HG03354 (cell line): ENCODE measurements at regions not wholly inside any gene's neighbourhood (a gene's known extent, or its start where the extent isn't known, plus 50 kb on each side); places are given as distances from the start of the nearest gene placed in this dataset.
"Not testable (repeated sequence)": the region's sequence is repeated elsewhere in the genome, so short reads cannot be mapped to it uniquely, and the experiment has no call there.

Experiments
- ATAC-seq: cut with Tn5 transposase; IDR thresholded peaks from one replicate; pipeline ENCODE4 v1.9.1; 2021; ENCODE audit warnings: mild to moderate bottlenecking; ENCODE audit not compliant: unreplicated experiment, poor library complexity, severe bottlenecking

DNA sequence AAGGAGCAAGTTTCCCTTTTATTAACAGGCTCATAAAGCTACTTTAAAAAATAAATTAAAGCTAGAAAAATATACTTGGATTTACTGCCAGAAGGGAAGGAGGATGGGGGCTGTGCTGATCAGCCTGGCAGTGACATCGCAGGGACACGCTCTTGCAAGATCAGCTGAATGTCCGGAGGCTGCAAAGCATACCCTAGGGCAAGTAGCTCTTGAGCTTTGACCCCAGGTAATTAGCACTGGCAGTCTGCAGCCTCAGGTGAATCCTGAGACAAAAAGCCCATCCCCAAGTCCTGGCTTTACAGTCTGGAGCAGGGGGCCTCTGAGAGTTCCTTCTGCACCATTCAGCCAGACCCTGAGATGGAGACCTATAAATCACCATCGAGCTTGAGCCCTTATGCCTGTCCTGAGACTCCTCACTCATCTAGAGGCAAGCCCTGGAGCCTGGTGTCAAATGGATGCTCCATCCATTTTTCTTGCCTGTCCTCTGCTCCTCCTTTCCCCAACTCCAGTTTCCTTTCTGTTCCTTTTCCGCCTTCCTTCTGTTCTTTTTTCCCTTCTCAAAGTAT is 131.7 kb downstream of the TMEM114 start:
- no peak for ATAC-seq

DNA sequence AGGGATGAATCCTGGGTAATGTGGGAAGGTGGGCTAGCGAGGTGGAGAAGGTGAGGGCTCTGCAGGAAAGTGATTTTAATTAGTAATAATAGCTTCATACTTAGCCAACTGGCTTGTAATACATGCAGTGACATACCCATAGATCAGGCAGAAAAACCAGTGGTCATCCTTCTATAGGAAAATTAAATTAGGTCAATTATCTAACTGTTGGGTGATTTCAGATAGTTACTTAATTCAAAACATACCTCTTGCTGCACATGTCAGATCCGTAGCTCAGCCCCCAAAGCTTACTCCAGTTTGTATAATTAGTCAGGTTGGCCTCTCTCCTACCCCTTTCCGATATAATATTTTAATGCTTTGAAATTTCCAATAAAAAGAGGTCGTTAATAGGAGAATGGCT is 137.0 kb downstream of the TMEM114 start:
- no peak for ATAC-seq

DNA sequence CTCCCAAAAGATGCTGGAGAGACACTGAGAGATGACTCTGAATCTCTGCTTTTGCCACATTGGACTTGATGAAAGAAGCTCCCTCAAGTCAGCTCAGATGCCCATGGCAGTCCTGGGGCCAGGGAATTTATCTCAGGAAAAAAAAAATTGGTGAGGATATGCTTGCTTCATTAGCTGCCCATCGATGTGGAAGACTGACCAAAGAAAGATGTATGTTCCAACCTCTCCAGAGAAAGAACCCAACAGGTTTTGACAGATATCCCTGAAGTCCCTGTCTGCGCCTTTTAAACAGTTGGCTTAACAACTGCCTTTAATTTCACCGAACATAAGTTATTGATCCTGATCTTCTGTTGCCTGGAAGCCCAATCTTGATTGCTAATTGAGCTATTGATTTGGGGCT is 137.4 kb downstream of the TMEM114 start:
- ATAC-seq, result no peak

DNA sequence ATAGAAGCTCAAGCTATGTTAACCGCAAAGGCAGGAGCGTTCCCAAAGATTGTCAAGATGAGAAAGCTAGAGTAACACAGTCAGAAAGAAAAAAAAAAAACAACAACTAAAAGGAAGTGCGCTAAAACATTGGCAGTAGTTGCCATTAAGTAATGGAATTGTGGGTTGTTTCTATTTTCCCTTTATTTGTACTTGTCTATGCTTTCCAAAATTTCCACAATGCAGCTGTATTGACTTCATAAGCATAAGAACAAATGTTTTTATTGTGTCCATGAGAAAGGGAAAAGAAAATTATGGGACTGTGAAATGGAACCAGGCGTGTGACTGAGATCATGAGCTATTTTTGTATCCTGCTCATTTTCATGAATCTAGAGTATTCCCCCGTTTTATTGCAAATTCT is 153.4 kb downstream of the TMEM114 start:
- no peak for ATAC-seq

DNA sequence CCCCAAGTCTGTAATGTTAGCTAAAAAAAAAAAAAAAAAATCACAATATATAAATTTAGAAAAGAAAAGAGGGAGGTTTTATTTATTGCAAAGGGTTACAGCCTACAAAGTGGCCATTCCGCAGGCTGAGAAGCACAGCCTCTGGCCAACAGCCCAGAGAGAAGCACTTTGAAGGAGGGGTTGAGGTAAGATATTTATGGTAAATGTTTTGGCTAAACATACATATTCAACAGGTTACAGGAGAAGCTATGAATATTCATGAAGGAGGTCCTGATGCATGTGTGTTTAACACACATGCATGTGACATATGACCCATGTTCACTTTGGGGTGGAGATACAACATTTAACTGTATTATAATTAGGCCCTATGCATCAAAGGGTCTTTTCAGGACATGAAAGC is 158.5 kb downstream of the TMEM114 start:
- no peak for ATAC-seq

DNA sequence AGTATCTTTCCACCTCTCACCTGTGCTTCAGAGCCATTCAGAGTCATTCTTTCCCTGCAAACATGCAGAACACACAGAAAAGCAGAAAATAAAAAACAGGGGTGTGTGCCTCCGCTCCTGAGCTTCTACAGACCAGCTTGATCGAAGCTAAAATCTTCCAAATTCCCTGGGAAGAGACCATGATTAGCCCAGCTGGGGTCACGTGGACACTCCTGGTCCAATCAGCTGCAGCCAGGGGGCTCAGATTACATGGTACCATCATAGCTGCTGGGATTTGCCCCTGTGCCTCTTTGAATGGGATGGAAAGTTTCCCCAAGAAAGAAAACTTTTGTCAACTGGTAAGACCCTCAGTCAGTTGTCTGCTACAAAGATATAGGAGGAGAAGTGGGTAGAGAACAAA is 159.9 kb downstream of the TMEM114 start:
- ATAC-seq, result no peak

DNA sequence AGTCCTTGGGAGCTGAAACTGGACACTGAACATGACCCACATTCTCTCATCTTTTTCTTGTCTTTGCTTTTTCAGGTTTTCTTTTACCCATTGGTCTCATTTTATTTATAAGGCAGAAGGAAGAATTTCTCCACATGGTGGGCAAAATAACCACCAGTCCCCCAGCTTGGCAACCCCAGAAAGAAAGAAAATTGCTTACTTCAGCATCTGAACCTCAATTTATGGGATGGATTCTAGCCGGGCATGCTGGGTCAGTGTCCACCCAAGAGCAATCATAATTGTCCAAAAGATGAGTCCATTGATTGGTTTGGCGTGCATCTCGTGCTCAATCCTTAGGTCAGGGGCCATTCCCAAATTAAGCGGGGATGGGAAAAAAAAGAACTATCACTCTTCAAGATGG is 163.7 kb downstream of the TMEM114 start:
- ATAC-seq, result no peak

DNA sequence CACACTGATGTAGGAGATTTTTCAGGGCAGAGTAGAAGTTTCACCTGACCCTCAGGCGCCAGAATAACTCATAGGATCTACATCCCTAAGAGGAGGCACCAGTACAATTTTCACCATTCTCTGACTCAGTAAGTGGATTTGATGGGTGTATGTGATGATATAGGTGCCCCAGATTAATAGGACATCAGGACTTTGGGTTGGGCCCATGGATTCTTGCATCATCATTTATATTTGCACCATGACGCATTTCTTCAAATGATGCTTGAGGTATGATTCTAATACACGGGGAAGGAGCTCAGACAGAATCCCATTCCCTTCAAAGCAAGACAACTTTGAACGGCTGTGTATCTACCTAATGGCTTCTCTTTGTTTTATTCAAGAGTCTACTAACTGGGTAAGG is 173.2 kb downstream of the TMEM114 start:
- no peak for ATAC-seq

DNA sequence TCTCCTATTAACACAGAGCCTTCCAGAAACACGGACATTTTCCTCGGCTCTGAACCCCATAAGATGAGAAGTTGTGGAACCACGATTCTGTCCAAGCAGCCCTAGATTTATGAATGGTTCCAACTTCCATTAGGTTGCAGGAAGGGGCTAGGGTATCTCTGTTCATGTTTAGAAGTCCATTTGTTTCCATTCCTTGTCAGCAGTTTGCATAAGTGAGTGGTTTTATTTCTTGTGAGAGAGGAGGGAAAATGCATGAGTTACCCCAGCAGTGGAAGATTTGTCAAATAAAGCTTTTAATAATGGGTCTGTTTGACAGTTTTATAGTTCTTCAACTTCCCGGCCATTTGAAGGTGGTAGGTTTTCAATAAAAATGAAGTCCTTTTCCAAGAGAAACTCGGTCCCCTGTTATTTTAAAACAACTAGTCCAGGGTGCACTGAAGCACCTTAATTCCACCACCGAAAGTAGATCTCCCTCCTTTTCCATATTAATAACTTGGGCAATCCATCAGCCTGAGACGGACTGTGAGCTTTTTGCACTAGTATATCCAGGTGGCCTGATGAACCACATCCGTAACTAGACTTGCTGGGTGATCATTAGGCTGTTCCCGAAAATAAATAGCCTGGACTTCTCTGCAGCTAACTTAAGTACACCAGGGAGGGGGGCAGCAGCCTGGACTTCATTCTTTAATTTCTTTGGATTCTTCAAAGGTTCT is 181.3 kb downstream of the TMEM114 start:
- no peak for ATAC-seq

DNA sequence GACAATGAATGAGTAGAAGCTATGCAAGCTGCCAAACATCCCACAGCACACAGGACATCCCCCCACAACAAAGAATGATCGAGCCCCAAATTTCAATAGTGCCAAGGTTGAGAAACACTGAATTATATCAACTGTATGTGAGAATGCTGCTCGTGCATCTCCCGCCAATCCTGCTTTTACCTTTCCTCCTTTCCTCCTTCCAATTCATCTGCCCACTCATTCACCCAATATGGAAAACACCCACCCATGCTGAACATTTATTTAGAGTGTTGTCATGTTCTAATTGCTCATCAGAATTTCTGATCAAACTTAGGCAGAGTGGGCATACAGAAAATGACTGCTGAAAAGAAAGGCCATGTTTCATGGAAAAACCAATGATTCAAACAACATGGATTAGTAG is 183.0 kb downstream of the TMEM114 start:
- no peak for ATAC-seq

DNA sequence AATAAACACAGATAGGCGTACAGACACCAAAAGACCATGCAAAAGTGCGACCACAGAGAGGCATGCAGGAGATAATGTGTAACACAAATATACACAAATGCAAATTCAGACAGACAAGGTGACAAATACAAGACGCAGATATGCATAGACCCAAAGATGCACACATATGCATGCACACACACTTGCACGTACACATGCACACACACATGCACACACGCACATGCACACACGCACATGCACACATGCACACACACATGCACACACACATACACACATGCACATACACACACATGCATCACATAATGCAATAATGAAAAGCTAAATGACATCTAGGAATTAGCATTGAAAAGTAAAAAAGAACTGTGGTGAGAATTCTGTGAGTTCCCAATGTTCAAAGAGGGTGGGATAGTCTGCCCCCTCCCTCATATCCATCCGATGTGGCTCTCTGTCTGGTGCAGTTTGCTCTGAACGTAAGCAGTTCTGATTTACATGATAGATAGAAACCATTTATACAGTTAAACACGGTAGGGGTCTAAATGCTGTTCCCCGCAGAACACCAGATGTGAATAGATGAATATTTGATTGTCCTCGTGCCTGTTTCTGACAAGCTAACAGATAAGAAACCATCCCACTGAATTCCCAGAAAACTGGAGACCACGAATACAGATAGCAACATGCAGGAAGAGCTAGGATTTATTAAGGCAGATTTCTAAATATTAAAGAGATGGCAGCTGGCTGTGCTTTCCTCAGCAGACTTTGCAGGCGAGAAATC is 186.1 kb downstream of the TMEM114 start:
- ATAC-seq, result no peak

DNA sequence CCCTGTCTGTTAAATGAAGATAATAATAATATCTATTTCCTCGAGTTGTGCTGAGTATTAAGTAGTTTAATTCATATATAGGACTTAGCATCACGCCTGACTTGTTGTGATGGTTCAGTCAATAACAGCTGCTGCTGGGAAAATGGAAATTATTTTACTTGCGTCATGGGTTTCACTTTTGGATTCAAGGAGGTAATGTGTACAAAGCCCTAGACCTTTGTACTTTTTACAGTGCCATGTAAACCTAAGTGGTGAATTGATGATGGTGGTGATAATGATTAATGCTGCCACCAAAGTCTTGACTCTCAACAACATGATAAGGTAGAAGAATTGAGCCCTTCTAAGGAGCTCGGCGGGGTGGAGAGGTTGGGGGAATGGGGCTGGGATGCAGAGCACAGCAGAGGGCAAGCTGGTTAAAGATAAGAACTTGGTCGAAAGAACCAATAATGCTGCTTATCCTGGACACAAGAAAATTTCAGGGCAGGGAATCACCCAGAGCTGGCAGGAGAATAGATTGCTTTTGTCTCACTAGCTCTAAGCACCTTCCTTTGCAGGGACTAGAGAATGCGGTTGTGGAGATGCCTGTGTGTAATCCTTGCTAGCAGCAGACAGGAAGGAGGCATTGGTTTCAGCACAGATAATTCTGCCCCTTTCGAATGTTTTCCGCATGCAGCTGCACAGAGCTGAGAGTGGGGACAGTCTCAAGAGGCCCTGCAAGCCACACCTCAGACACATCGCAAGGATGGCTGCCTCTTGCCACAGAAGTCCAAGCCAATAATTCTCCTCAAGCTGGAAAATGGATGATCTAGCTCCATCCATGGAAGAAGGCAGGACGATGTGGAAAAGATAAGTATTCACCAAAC is 187.1 kb downstream of the TMEM114 start:
- ATAC-seq, result no peak

DNA sequence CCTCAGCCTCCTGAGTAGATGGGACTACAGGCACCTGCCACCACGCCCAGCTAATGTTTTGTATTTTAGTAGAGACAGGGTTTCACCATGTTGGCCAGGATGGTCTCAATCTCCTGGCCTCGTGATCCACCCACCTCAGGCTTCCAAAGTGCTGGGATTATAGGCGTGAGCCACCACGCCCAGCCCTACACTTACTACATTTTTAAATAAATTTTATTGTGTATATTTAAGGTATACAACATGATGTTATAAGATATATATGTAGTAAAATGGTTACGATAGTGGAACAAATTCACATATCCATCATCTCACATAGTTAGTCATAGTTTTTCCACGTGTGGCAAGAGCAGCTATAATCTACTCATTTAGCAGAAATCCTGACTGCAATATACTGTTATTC is 189.6 kb downstream of the TMEM114 start:
- not testable (repeated sequence) for ATAC-seq

DNA sequence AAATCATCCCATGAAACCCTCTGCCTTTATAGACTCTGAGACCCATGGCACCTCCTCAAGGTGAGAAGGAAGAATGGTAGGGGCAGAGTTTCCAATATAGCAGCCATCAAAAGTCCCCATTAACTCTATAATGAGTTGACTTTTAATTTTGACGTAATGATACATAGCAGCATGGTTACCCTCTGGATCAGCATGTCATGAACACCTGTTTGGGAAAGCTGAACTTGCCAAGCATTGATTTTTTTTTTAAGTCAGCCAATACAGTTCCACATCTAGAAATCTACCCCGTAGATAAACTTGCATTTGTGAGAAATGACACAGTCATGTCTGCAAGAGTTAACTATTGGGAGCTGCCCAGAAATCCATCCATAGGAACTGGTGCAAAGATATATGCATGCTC is 191.8 kb downstream of the TMEM114 start:
- ATAC-seq, result no peak

DNA sequence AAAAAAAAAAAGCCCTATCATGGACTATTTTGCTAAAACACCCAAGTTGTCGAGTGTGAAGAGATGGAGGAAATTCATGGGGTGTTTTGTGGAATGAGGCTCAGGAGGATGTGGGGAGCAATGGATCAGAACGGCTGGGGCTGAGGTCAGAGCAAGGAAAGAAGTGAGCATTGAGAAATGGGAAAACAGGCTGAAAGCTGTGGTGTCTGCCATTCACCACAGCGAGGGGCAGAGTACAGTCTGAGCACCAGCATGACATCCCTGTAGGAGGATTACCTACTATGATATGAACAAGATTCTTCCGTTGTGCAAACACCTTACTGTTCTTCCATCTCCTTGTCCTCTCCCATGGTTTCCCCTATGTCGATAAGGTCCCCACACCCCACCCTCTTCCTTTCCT is 193.1 kb downstream of the TMEM114 start:
- ATAC-seq, result no peak

DNA sequence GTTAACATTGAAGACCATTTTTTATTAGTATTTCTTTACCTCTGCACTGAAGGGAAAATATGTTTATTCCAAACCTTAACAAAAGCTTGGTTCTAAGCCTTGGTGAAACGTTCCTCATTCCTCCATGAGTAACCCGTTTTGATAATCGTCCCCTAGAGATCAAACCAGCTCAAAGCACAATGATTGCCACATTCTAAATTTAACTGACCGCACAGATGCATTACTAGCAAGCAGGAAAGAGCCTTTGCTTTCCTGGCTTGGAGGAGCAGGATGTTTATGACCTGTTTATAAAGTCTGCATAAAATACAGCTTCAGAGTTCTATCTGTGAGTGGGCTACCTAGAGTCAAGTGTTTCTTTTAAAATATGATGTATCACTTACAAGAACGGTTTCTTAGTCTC is 193.8 kb downstream of the TMEM114 start:
- no peak for ATAC-seq

DNA sequence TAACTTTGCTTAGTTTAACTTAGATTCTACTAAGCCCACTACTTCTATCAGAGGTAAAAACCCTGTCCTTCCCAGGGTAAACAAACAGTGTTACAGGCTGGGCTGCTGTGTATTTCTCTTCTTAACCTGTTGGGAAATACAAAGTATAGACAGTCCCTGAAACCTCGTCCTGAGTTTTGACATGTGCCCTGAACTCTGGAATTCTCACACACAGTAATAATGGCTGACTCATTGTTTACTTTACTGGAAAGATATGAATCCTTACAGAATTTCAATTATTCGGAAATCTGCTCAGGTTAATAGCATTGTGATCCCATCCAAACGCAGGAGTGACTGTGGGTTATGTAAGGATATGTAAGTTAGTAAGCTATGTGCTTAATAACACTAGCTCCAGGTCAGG is 199.1 kb downstream of the TMEM114 start:
- ATAC-seq, result no peak

DNA sequence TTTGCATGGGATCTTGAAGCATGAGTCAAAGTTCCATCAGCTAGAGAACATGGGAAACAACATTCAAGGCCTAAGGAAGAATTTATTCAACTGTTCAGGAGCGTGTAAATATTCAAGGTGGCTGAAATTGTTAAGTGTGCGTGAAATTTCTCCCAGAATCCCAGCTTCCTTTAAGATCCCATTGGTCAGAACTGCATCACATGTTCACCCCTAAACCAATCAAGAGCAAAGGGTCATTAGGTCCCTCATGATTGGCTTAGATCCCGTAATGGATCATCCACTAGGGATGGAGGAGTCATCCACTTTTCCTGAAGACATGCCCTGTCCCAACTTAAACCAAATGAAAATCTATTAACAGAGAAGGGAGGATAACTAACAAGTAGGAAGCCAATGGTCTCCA is 201.6 kb downstream of the TMEM114 start:
- no peak for ATAC-seq

DNA sequence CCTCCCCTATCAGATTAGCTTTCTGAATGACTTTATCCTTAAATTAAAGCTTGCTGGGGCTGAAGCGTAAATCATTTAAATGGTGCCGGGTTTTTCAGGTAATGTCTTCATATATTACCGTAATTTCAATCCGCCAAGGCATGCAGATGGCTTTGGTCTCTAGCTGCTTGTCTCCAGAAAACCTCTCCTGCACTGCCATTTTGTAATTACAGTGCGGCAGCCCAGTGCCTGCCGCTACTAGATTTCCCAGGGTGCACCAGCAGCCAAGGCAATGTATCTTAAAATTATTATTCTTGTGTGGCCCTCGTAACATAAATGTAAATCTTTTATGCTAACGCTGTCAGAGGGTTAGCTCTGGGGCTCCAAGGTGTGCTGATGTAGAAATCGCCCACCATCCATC is 208.5 kb downstream of the TMEM114 start:
- ATAC-seq, result no peak

DNA sequence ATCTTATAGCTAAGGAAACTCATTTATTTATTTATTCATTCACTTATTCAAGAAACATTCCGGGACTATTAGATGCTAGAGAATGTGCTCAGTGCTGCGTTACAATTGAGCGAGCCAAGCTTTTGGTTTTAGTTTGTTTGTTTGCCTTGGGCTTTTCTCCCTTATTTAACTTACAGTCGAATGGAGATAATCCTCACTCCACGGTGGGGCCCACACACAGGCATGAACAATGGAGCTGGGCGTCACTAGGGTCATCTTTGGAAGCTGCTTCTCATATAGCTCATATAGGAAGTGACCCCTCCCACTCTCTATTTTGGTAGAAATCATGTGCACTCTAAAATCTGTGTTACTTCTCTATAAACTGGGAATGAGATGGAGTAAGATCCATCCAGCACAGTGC is 210.0 kb downstream of the TMEM114 start:
- no peak for ATAC-seq
